ENCODE measurements at regions not wholly inside any gene's neighbourhood (a gene's known extent, or its start where the extent isn't known, plus 50 kb on each side); places are given as distances from the start of the nearest gene placed in this dataset.

- DNase-seq (ENCODE audit: extremely low read depth in 1 of 2, low read depth in 1 of 2), result no peak
Measured at GRCh38 chr1:3954170-3955169, 54.4 kb upstream of the C1orf174 start.

DNA sequence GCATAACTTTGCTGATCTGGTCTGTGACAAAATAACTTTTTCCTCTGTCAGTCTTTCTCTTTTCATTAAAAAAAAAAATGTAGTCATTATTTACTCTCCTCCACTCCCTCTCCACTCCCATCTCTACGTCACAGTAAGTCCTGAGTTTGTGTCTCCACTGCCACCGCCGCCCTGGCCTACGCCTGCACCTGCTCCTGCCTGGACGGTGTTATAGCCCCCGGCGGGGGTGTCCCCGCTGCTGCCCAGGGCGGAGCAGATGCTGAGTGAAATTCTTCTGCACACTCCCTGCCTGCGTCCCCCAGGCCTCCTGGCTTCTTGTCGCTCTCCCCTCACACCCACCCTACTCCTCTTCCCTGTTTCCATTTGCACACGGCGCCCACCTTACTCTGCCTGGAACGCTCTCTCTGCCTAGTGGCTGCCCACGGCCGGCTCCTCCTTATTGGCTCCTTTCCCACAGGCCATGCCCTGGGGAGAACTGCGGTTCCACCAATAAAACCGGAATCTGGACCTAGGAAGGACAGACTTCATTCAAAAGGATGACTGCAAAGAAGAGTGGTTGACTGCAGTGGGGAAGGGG, 55.2 kb upstream of the C1orf174 start:
- no peak for DNase-seq (ENCODE audit: extremely low read depth in 1 of 2, low read depth in 1 of 2)

- DNase-seq (ENCODE audit: extremely low read depth in 1 of 2, low read depth in 1 of 2), result no peak
Measured at GRCh38 chr1:3956527-3957170, 56.6 kb upstream of the C1orf174 start.

- no peak for DNase-seq (ENCODE audit: extremely low read depth in 1 of 2, low read depth in 1 of 2)
Measured at GRCh38 chr1:3959361-3959760, 59.3 kb upstream of the C1orf174 start.

DNA sequence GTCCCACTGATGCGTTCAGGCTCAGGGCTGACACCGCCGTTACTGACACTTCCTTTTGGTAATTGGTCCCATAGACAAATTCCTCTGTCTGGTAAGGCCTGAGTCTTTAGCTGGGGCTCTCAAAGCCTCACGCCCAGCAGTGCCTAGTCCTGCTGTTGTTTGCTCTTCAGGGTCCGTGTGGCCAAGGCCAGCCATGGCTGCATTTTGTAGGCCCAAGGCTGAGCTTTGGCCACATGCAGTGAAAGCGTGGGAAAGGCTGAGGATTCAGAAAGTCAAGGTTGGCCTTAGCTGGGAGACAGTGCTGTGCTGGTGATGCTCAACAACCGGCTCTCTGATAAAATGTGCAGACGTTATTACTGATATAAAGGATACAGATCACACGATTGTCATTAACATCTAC, 63.5 kb upstream of the C1orf174 start:
- no peak for DNase-seq (ENCODE audit: extremely low read depth in 1 of 2, low read depth in 1 of 2)

DNA sequence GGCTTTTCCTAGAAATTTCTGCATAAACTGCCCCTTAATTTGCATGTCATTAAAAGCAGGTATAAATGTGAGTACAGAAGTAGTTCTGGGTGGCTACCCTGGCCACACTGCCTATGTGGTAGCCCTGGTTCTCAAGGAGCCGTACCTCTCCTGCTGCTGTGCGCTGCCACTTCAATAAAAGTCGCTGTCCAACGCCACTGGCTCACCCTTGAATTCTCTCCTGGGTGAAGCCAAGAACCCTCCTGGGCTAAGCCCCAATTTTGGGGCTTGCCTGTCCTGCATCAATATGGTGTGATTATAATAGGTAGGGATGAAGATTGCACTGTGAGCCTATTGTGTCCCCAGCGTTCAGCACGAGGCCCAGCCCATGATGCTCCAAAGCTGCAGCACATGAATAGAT, 65.6 kb upstream of the C1orf174 start:
- DNase-seq (ENCODE audit: extremely low read depth in 1 of 2, low read depth in 1 of 2), result no peak

- no peak for DNase-seq (ENCODE audit: extremely low read depth in 1 of 2, low read depth in 1 of 2)
Measured at GRCh38 chr1:3968851-3969250, 68.8 kb upstream of the C1orf174 start.

DNA sequence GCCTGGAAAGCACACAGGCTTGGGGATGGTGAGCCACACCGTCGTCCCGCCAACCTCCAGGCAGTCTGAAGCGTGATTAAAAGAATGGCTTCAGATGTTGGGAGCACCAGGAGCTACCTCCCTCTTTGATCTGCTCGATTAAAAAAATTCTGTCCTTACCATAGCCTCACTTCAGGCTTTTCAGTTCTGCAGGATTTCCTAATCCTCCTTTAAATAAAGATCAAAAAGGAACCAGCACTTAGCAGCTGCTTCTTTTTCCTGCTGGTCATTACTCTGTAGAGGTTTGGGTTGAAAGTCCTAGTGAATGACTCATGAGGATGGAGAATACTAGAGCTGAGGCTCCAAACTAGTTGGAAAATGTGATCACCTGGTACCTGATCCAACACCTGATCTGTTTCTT, 71.9 kb upstream of the C1orf174 start:
- no peak for DNase-seq (ENCODE audit: extremely low read depth in 1 of 2, low read depth in 1 of 2)

DNA sequence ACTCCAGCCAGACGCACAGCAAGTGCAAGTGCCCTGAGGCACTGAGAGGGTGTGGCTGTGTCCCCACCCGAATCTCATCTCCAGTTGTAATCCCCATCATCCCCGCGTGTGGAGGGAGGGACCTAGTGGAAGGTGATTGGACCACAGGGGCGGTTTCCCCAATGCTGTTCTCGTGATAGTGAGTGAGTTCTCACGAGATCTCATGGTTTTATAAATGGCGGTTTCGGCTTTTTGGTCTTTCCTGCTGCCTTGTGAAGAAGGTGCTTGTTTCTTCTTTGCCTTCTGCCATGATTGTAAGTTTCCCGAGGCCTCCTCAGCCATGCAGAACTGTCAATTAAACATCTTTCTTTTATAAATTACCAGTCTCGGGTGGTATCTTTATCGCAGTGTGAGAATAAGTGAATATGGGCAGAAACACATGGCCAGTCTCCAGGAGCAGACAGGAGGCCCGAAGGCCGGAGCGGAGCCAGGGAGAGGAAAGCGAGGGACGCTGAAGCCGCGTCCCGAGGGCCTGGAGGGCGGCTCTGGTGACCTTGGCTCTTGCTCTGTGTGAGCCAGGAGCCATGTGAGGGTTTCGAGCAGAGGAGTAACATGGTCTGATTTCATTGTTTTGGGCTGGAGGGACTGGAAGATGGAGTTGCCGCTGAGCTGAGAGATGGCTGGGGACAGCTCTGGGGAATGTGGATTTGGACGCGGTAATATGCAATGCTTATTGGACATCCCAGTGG, 76.0 kb upstream of the C1orf174 start:
- no peak for DNase-seq (ENCODE audit: extremely low read depth in 1 of 2, low read depth in 1 of 2)

DNA sequence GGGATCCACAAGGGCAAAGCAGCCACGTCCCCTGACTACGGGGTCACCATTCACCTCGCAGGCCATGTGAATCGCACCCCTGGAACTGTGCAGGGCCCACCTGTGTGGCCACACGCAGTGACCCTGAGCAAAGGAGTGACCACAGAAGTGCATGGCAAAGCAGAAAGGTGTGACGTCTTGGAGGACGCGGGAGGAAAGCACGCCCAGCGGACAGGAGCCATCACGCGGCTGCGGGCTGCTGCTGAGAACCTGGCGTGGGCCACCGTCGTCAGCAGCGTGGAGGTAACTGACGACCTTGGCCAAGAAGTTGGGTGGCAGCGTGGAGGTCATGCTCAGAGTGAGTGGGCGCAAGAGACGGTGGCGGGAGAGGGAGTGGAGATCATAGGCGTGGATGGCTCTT, 76.7 kb upstream of the C1orf174 start:
- DNase-seq (ENCODE audit: extremely low read depth in 1 of 2, low read depth in 1 of 2), result no peak

DNA sequence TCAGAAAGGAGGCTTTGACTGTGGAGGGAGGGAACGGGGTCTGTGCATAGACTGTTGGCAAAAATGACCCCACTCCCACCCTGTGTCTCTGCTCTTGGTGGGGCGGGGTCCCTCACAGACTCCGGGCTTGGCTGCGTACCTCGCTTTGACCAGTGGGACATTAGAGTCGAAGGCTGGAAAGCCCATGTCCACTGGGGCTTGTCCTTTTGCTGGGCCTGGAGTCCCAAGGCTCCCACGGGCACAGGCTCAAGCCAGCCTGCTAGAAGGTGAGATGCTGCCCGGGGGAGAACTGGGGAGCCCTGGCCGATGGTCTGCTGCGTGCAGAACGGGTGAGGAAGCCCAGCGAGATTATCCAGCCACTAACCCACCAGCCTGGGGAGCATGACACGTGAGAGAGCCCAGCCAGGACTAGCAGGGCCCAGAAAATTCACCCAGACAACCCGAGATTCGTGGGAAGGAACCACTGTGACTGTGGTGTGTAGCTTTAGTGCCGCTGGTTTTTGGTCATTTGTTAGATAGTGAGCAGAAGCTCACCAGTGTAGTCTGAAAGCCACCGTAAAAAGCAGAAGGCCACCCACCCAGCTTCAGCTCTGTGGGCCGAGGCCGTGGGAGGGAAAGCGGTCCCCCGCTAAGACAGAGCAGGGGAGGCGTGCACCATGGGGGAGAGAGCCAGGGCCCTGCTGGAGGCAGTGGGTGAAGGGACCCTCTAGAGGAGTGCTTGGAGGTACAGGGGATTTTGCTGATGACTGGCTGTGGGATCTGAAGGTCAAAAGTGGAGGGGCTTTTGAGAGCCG, 78.3 kb upstream of the C1orf174 start:
- DNase-seq (ENCODE audit: extremely low read depth in 1 of 2, low read depth in 1 of 2), result no peak

DNA sequence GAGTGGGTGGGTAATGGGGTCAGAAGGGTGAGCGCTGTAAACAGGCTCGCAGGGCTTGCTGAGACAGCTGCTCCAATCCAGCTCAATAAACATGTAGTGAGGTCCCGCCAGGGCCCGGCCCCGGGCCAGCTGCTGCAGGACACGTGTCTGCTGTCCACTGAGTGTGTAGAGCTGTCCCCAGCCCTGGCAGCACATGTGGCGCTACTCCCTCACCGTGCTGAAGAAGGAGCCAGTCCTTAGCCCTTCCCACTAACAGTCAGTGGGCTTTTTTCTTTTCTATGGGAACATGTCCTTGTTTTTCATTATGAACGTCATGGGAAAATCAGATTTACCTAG, 78.9 kb upstream of the C1orf174 start:
- no peak for DNase-seq (ENCODE audit: extremely low read depth in 1 of 2, low read depth in 1 of 2)

GRCh38 chr1:3981261-3981660, 81.2 kb upstream of the C1orf174 start:
- no peak for DNase-seq (ENCODE audit: extremely low read depth in 1 of 2, low read depth in 1 of 2)

GRCh38 chr1:3981746-3982505, 81.9 kb upstream of the C1orf174 start:
- DNase-seq (ENCODE audit: extremely low read depth in 1 of 2, low read depth in 1 of 2), result no peak

GRCh38 chr1:3983181-3983580, 83.1 kb upstream of the C1orf174 start:
- no peak for DNase-seq (ENCODE audit: extremely low read depth in 1 of 2, low read depth in 1 of 2)

GRCh38 chr1:3984586-3984985, 84.5 kb upstream of the C1orf174 start:
- no peak for DNase-seq (ENCODE audit: extremely low read depth in 1 of 2, low read depth in 1 of 2)

GRCh38 chr1:3986686-3987218, 86.7 kb upstream of the C1orf174 start:
- no peak for DNase-seq (ENCODE audit: extremely low read depth in 1 of 2, low read depth in 1 of 2)

- no peak for DNase-seq (ENCODE audit: extremely low read depth in 1 of 2, low read depth in 1 of 2)
Measured at GRCh38 chr1:3987669-3988235, 87.7 kb upstream of the C1orf174 start.

DNA sequence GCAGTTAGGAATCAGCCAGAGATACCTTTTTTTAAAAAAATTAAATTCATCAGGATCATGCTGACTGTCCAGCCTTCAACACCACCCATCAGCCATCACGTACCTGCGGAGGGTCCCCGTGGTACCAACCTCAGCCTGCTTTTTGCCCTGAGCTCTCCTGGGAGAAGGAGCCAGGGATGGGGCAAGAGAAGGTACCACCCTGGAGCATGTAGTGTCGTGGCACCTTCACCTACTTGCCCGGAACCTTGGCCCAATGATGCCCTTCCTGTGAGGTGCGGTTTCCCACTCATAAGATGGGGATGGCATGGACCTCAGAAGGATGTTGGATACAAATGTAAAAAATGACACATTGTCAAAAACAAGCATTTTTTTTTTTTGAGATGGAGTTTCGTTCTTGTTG, 88.4 kb upstream of the C1orf174 start:
- DNase-seq (ENCODE audit: extremely low read depth in 1 of 2, low read depth in 1 of 2), result no peak

Data from stimulated activated CD8-positive, alpha-beta memory T cell treated with anti-CD3 and anti-CD28 coated beads, Interleukin-7, amount 100 ng/mL, for 48 hours (primary cell).